ENCODE measurements at regions not wholly inside any gene's neighbourhood (a gene's known extent, or its start where the extent isn't known, plus 50 kb on each side); places are given as distances from the start of the nearest gene placed in this dataset.

DNA sequence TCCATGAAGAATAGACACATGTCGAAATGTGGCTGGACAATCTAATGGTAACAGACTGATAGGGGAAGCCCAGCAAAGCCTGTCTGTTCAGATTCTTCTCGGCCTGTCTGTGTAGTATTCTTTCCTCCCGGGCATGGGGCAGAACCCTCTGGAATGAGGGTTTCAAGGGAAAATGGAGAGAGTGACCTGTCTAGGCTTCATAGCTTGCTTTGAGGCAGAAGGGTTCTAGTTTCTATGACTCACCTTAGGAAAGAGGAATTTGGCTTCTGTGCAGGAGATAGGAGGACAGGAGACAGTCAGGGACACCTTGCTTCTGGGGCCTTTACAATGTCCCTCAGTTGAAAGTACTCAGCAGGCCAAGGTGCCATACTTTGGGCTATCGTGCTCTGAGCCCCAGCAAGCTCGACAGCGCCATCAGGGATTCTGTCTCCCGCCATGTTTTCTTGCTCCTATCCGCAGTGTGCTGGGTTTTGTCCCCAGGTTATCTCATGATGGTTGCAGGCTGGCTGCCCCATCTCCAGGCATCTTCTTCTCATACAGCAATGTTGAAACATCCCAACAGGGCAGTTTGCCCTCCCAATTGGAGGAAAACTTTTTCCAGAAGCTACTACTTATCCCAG lies 74.7 kb upstream of the TLK1 start:
- H3K4me3 ChIP-seq (replicated peaks; ENCODE audit: low read depth, low read length), result no peak overlapping the region
- TF ChIP-seq, protein P1, sequence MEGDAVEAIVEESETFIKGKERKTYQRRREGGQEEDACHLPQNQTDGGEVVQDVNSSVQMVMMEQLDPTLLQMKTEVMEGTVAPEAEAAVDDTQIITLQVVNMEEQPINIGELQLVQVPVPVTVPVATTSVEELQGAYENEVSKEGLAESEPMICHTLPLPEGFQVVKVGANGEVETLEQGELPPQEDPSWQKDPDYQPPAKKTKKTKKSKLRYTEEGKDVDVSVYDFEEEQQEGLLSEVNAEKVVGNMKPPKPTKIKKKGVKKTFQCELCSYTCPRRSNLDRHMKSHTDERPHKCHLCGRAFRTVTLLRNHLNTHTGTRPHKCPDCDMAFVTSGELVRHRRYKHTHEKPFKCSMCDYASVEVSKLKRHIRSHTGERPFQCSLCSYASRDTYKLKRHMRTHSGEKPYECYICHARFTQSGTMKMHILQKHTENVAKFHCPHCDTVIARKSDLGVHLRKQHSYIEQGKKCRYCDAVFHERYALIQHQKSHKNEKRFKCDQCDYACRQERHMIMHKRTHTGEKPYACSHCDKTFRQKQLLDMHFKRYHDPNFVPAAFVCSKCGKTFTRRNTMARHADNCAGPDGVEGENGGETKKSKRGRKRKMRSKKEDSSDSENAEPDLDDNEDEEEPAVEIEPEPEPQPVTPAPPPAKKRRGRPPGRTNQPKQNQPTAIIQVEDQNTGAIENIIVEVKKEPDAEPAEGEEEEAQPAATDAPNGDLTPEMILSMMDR (IDR thresholded peaks at IDR 0.05; ENCODE audit: low read depth, low read length, missing control alignments), result no peak
- DNase-seq (ENCODE audit: extremely low read depth, low read depth), result no peak

GRCh38 chr2:171230176-171230575 lies 69.5 kb upstream of the TLK1 start:
- DNase-seq (ENCODE audit: extremely low read depth, low read depth), result no peak
- H3K4me3 ChIP-seq (replicated peaks; ENCODE audit: low read depth, low read length), result no peak overlapping the region
- TF ChIP-seq, protein P1 (IDR thresholded peaks at IDR 0.05; ENCODE audit: low read depth, low read length, missing control alignments), result no peak

DNA sequence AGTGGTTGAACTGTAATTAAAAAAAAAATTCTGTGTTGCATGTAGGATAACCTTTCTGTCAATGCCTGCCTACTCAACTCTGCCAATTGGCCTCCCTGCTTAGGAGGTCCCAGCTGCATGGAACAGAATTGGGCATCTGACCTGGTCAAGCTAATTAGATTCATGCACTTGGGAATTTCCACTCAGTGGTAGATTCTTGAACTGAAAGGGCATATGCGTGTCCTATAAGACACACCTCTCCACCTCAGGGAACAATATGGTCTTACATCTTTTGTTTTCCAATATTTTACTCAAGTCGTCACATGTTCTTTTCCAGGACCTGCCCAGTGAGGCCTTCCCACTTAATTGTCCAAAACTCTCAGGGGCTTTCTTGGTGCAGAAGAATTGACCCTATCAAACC lies 68.1 kb upstream of the TLK1 start:
- H3K4me3 ChIP-seq (replicated peaks; ENCODE audit: low read depth, low read length), result no peak overlapping the region
- DNase-seq (ENCODE audit: extremely low read depth, low read depth), result no peak
- TF ChIP-seq, protein P1 (IDR thresholded peaks at IDR 0.05; ENCODE audit: low read depth, low read length, missing control alignments), result no peak

DNA sequence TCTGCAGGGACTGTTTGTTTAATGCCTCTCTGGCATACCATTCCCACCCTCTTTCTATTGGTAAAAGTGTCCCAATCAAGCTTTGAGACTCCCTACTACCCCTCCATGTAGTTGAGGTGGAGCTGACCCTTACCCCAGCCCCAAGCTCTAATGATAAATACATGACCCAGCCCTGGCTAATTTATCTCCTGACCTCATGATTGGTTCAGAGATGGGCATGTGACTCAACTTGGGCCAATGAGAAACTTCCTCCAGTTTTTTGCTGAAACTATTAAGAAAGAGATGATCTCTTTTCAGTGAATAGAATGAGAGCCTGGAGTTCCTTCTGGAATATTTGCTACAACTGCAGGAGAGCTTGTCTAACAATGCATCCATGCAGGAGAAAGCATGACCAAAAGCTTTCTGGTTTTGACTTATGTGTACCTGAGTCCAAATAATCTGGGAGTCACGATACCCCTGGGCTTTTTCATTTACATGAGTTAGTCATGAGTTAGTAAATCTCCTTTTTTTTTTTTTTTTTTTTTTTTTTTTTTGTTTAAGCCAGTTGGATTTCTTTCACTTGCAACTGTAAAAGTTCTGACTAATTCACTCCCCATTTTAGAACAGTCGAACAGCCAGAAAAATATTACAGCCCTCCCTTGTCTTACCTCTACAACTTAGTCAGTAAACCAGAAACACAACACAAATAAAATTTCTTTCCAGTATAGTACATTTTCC lies 66.5 kb upstream of the TLK1 start:
- H3K4me3 ChIP-seq (replicated peaks; ENCODE audit: low read depth, low read length), result no peak overlapping the region
- TF ChIP-seq, protein P1 (IDR thresholded peaks at IDR 0.05; ENCODE audit: low read depth, low read length, missing control alignments), result no peak
- no peak for DNase-seq (ENCODE audit: extremely low read depth, low read depth)

- H3K4me3 ChIP-seq (replicated peaks; ENCODE audit: low read depth, low read length), result no peak overlapping the region
- no peak for DNase-seq (ENCODE audit: extremely low read depth, low read depth)
- TF ChIP-seq, protein P1 (IDR thresholded peaks at IDR 0.05; ENCODE audit: low read depth, low read length, missing control alignments), result no peak
These were observed 65.8 kb upstream of the TLK1 start for GRCh38 chr2:171226461-171226860.

DNA sequence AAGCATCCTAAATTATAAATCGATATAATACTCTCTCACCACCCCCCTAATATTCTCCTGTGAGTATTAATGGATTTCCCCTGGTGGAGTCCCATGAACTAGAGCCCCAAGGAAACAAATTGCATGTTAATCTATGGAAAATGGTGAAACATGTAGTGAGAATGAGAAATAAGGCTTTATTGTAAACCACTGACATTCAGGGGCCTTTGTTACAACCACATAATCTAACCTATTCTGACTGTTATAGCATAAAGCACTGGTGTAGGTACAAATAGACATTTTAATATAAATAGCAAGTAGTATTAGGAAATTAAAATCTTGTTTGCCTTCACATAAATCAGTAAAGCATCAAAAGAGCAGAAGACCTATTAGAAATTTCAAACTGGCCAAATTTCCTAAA lies 65.3 kb upstream of the TLK1 start:
- H3K4me3 ChIP-seq (replicated peaks; ENCODE audit: low read depth, low read length), result no peak overlapping the region
- TF ChIP-seq, protein P1 (IDR thresholded peaks at IDR 0.05; ENCODE audit: low read depth, low read length, missing control alignments), result no peak
- DNase-seq (ENCODE audit: extremely low read depth, low read depth), result no peak
